Fibroblast of pulmonary artery (primary cell): ENCODE measurements at regions not wholly inside any gene's neighbourhood (a gene's known extent, or its start where the extent isn't known, plus 50 kb on each side); places are given as distances from the start of the nearest gene placed in this dataset.

ENCODE experiments used
- DNase-seq: peaks from one replicate; pipeline ENCODE4 v3.0.0-alpha.2; 2010; ENCODE audit warnings: low read depth
- H3K4me3 ChIP-seq: replicated peaks from 2 replicates; pipeline ENCODE4 v1.5.1; 2011; ENCODE audit warnings: low read depth, mild to moderate bottlenecking, control low read depth, low read length, moderate library complexity
- TF ChIP-seq, protein P1 (sequence below): IDR thresholded peaks from 2 replicates; pipeline ENCODE4 v1.5.1; 2011; ENCODE audit warnings: mild to moderate bottlenecking, control low read depth, low read length, inconsistent platforms; ENCODE audit errors: missing control alignments

DNA sequence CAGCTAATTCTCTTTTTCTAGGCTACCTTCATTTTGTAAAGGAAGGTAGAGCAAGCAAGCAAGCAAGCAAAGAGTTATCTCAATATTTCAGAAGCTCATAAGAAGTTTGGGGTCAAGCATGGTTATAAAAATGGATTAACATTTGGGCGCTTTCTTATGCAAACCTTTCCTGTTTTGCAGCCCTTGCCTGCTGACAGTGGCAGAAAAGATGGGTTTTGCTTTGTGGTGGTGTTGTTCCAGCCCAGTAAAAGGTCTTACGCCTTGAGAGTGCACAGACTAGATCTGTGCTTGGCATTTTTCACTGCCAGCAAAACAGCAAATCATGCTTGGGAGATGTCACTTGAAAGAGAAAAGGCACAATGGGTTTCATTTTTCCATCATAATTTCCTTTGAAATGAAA lies 1320.6 kb upstream of the CELF4 start:
- H3K4me3 ChIP-seq: no peak overlapping the region
- DNase-seq: no peak
- TF ChIP-seq, protein P1, sequence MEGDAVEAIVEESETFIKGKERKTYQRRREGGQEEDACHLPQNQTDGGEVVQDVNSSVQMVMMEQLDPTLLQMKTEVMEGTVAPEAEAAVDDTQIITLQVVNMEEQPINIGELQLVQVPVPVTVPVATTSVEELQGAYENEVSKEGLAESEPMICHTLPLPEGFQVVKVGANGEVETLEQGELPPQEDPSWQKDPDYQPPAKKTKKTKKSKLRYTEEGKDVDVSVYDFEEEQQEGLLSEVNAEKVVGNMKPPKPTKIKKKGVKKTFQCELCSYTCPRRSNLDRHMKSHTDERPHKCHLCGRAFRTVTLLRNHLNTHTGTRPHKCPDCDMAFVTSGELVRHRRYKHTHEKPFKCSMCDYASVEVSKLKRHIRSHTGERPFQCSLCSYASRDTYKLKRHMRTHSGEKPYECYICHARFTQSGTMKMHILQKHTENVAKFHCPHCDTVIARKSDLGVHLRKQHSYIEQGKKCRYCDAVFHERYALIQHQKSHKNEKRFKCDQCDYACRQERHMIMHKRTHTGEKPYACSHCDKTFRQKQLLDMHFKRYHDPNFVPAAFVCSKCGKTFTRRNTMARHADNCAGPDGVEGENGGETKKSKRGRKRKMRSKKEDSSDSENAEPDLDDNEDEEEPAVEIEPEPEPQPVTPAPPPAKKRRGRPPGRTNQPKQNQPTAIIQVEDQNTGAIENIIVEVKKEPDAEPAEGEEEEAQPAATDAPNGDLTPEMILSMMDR: no peak

DNA sequence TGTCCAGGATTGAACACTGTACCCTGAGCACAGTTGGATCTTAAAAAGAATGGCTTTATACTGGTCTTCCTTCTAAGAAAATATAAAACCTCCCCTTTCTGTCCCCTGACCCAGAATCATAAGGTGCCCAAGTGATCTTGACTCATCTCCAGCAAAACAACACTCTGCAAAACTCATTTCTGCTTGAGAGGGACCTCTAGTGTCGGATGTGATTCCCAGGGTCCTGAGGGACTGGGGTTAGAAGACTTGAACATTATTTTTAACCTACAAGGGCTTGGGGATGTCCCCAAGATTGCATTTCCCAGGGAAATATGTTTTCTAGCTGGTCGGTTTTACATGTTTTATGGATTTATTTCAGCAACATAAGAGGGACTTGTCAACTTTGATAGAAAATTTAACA lies 1318.5 kb upstream of the CELF4 start:
- no peak overlapping the region for H3K4me3 ChIP-seq
- no peak for DNase-seq
- TF ChIP-seq, protein P1: no peak

DNA sequence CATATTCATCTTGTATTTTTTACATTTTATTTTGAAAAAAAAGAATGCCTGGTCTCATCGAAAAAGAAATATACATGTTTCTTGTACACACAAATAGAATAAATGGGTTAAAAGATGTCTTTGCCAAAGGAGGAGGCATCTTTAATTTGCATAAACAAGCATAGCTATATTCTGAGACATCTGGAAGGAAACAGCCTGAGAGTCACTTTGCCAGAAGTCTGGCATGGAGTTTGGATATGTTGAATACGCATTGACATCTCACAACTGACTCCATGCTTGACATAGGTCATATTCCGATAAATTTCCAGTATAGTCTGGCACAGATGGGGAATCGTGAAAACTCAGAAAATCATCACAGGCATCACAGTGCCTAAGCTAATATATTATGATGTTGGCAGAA lies 1317.5 kb upstream of the CELF4 start:
- no peak overlapping the region for H3K4me3 ChIP-seq
- no peak for DNase-seq
- TF ChIP-seq, protein P1: no peak

DNA sequence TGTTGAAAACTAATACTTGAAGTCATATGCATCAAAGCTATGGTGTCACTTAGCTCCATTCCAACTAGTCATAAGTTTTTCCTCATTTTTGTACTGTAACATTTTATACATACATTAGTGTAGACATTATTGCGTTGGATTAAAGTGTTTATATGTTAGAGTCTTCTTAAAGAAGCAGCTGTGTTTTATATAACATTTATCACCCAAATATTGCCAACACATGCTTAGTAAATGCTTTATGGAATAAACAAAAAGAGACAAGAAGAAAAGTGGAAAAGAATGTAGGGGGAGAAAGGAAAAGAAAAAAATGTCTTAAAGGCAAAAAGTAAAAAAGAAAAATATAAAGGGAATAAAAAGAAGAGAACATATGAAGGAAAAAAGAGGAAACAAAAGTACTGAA lies 1314.3 kb upstream of the CELF4 start:
- no peak overlapping the region for H3K4me3 ChIP-seq
- TF ChIP-seq, protein P1: no peak
- DNase-seq: no peak

DNA sequence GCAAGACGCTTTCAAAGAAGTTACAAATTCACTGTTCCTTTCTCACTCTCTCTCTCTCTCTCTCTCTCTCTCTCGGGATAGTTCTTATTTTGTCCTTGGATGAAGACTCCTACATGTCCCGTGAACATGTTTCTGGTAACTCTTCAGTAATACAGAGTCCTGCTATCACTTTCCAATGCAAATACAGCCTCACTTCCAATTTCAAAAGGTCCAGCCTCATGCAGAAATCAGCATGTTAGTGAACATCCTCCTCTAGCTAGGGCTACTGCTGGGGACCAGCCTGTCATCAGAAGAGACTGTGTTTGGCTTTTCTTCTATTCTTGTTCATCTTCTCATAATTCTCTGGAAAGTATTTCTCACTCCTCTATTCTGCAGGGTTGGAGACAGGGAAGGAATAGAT lies 1306.7 kb upstream of the CELF4 start:
- DNase-seq: no peak

DNA sequence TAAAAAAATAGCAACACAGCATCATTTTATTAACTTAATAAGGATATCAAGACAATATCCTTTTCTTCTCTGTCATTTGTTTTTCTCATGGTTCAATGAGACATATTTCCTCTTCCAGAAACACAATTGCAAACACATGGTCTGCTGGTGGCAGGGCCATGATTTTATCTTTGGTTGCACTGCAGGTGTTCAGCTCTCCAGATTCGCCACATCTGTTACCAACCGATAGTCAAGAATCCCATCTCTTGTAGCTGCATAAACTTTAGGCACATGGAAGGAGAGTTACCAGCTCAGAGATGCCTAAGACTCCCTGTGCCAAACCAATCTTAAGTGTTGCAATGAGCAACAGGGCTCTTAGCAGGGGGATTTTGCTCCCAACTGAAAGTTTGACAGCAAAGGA lies 1303.2 kb upstream of the CELF4 start:
- TF ChIP-seq, protein P1: no peak
- no peak overlapping the region for H3K4me3 ChIP-seq
- no peak for DNase-seq

More for the DNA sequence above, 1306.7 kb upstream of the CELF4 start:
- TF ChIP-seq, protein P1: no peak
- no peak overlapping the region for H3K4me3 ChIP-seq

DNA sequence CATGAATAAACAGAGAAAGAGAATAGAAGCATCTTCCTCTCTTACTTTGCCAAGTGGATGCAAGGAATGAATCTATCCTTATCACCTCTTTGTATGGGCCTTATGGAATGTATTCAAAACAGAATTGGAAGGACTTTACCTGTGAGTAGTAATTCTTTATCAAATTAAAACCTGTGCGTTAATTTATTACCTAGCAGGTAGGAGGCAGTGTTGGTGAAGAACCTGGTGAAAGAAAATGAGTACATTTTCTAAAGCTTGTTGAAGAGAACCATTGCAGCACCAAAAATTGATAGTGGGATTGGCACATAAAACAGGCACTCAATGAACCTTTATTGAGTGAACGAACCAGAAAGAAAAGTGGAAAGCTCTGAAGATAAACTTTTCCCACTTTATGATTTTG lies 1302.1 kb upstream of the CELF4 start:
- TF ChIP-seq, protein P1: no peak
- no peak overlapping the region for H3K4me3 ChIP-seq
- DNase-seq: no peak
